Activated effector memory CD4-positive, alpha-beta T cell treated with Interleukin-2 at 50 U/mL for 16 hours (primary cell): ENCODE measurements at regions not wholly inside any gene's neighbourhood (a gene's known extent, or its start where the extent isn't known, plus 50 kb on each side); places are given as distances from the start of the nearest gene placed in this dataset.
"Not testable (repeated sequence)": the region's sequence is repeated elsewhere in the genome, so short reads cannot be mapped to it uniquely, and the experiment has no call there.

Experiments
- DNase-seq: peaks from one replicate; pipeline ENCODE4 v3.0.0-alpha.2; 2020

- DNase-seq, result no peak
Measured at GRCh38 chr3:150300388-150300787, 107.7 kb upstream of the TSC22D2 start.

- no peak for DNase-seq
Measured at GRCh38 chr3:150299201-150299600, 108.9 kb upstream of the TSC22D2 start.

- no peak for DNase-seq
Measured at GRCh38 chr3:150296966-150297365, 111.1 kb upstream of the TSC22D2 start.

- DNase-seq, result no peak
Measured at GRCh38 chr3:150296123-150296735, 111.9 kb upstream of the TSC22D2 start.

- DNase-seq, result no peak
Measured at GRCh38 chr3:150293401-150294001, 114.6 kb upstream of the TSC22D2 start.

- DNase-seq, result no peak
Measured at GRCh38 chr3:150292891-150293290, 115.2 kb upstream of the TSC22D2 start.

- DNase-seq, result no peak
Measured at GRCh38 chr3:150291515-150291914, 116.6 kb upstream of the TSC22D2 start.

- DNase-seq, result no peak
Measured at GRCh38 chr3:150286390-150287147, 121.5 kb upstream of the TSC22D2 start.

GRCh38 chr3:150285601-150286000, 122.5 kb upstream of the TSC22D2 start:
- DNase-seq, result no peak

GRCh38 chr3:150278843-150279381, 129.2 kb upstream of the TSC22D2 start:
- DNase-seq, result no peak

GRCh38 chr3:150278195-150278594, 129.9 kb upstream of the TSC22D2 start:
- DNase-seq, result no peak

- DNase-seq, result no peak
Measured at GRCh38 chr3:150277444-150277843, 130.7 kb upstream of the TSC22D2 start.

- DNase-seq, result no peak
Measured at GRCh38 chr3:150275941-150276340, 132.2 kb upstream of the TSC22D2 start.

- DNase-seq, result no peak
Measured at GRCh38 chr3:150274372-150274771, 133.7 kb upstream of the TSC22D2 start.

- no peak for DNase-seq
Measured at GRCh38 chr3:150273396-150273795, 134.7 kb upstream of the TSC22D2 start.

- no peak for DNase-seq
Measured at GRCh38 chr3:150271591-150271960, 136.5 kb upstream of the TSC22D2 start.

- no peak for DNase-seq
Measured at GRCh38 chr3:150270883-150271590, 137.1 kb upstream of the TSC22D2 start.

GRCh38 chr3:150270444-150270843, 137.7 kb upstream of the TSC22D2 start:
- DNase-seq, result not testable (repeated sequence)

GRCh38 chr3:150269526-150269925, 138.6 kb upstream of the TSC22D2 start:
- no peak for DNase-seq

GRCh38 chr3:150268426-150269391, 139.4 kb upstream of the TSC22D2 start:
- DNase-seq, result no peak

- DNase-seq, result no peak
Measured at GRCh38 chr3:150267288-150267687, 140.8 kb upstream of the TSC22D2 start.

GRCh38 chr3:150265305-150265704, 142.8 kb upstream of the TSC22D2 start:
- no peak for DNase-seq
